ENCODE measurements at regions not wholly inside any gene's neighbourhood (a gene's known extent, or its start where the extent isn't known, plus 50 kb on each side); places are given as distances from the start of the nearest gene placed in this dataset.
A peak's percentile ranks its signal among the peaks of the same experiment; 100 is the strongest.

- Mint-ChIP-seq H3K27ac (ENCODE audit: unreplicated experiment) (no peak overlapping the region), H3K27me3 (ENCODE audit: insufficient read depth, unreplicated experiment) (peaks cover 12% of the 10 kb centered on the region), H3K36me3 (ENCODE audit: insufficient read depth, unreplicated experiment) (no peaks in the 10 kb centered on the region), H3K9me3 (ENCODE audit: unreplicated experiment) (no peaks in the 10 kb centered on the region), H3K4me3 (ENCODE audit: unreplicated experiment) (no peak overlapping the region), H3K4me1 (ENCODE audit: low read depth, unreplicated experiment) (peaks cover 20% of the 10 kb centered on the region)
- no peak overlapping the region for H3K4me3 ChIP-seq (ENCODE audit: low read depth, low read length)
- H3K36me3 ChIP-seq (ENCODE audit: control insufficient read depth, insufficient read depth, low read length): no peaks in the 10 kb centered on the region
- no peaks in the 10 kb centered on the region for H3K27me3 ChIP-seq (replicated peaks; ENCODE audit: control insufficient read depth, insufficient read depth, low read length)
- POLR2A ChIA-PET: no interaction called here
- no peaks in the 10 kb centered on the region for H3K9me3 ChIP-seq
- CTCF ChIA-PET: no interaction called here
- peaks cover 10% of the 10 kb centered on the region for H3K4me1 ChIP-seq
- BruUV-seq (replicated peaks): no TSS peak
- TF ChIP-seq CTCF (IDR thresholded peaks at IDR 0.05; ENCODE audit: insufficient read depth in 1 of 2, low read depth in 1 of 2, low read length in 1 of 2, severe bottlenecking in 1 of 2, unreplicated experiment in 1 of 2): no peak
- intact Hi-C loops (cut with micrococcal nuclease; ENCODE audit: unreplicated experiment): no loop called here
- peak in 1 of 2 experiments; percentile 35 for DNase-seq
Measured at GRCh38 chr20:57774111-57774880, 64.5 kb upstream of the PMEPA1 start.

GRCh38 chr20:57773059-57773815 lies 63.4 kb upstream of the PMEPA1 start:
- H3K27me3 ChIP-seq (replicated peaks; ENCODE audit: control insufficient read depth, insufficient read depth, low read length): no peaks in the 10 kb centered on the region
- no peaks in the 10 kb centered on the region; the same call in 1 of the 2 replicates for H3K4me1 ChIP-seq
- CTCF ChIA-PET: no interaction called here
- Mint-ChIP-seq H3K4me3 (ENCODE audit: unreplicated experiment) (no peak overlapping the region), H3K27me3 (ENCODE audit: insufficient read depth, unreplicated experiment) (peaks cover 12% of the 10 kb centered on the region), H3K9me3 (ENCODE audit: unreplicated experiment) (no peaks in the 10 kb centered on the region), H3K27ac (ENCODE audit: unreplicated experiment) (no peak overlapping the region), H3K36me3 (ENCODE audit: insufficient read depth, unreplicated experiment) (no peaks in the 10 kb centered on the region), H3K4me1 (ENCODE audit: low read depth, unreplicated experiment) (peaks cover 9% of the 10 kb centered on the region)
- H3K36me3 ChIP-seq (ENCODE audit: control insufficient read depth, insufficient read depth, low read length): no peaks in the 10 kb centered on the region
- intact Hi-C loops (cut with micrococcal nuclease; ENCODE audit: unreplicated experiment): no loop called here
- H3K4me3 ChIP-seq (ENCODE audit: low read depth, low read length): no peak overlapping the region
- no TSS peak for BruUV-seq (replicated peaks)
- POLR2A ChIA-PET: no interaction called here
- TF ChIP-seq CTCF (IDR thresholded peaks at IDR 0.05; ENCODE audit: insufficient read depth in 1 of 2, low read depth in 1 of 2, low read length in 1 of 2, severe bottlenecking in 1 of 2, unreplicated experiment in 1 of 2): no peak
- peak in 1 of 2 experiments; percentile 23 for DNase-seq
- H3K9me3 ChIP-seq: no peaks in the 10 kb centered on the region

GRCh38 chr20:57772349-57772964 lies 62.6 kb upstream of the PMEPA1 start:
- no peak for TF ChIP-seq CTCF (IDR thresholded peaks at IDR 0.05; ENCODE audit: insufficient read depth in 1 of 2, low read depth in 1 of 2, low read length in 1 of 2, severe bottlenecking in 1 of 2, unreplicated experiment in 1 of 2)
- intact Hi-C loops (cut with micrococcal nuclease; ENCODE audit: unreplicated experiment): no loop called here
- Mint-ChIP-seq H3K9me3 (ENCODE audit: unreplicated experiment) (no peaks in the 10 kb centered on the region), H3K27ac (ENCODE audit: unreplicated experiment) (no peak overlapping the region), H3K36me3 (ENCODE audit: insufficient read depth, unreplicated experiment) (no peaks in the 10 kb centered on the region), H3K27me3 (ENCODE audit: insufficient read depth, unreplicated experiment) (peaks cover 14% of the 10 kb centered on the region), H3K4me1 (ENCODE audit: low read depth, unreplicated experiment) (peaks cover 8% of the 10 kb centered on the region), H3K4me3 (ENCODE audit: unreplicated experiment) (no peak overlapping the region)
- ChIA-PET CTCF (no interaction called here), POLR2A (no interaction called here)
- H3K27me3 ChIP-seq (replicated peaks; ENCODE audit: control insufficient read depth, insufficient read depth, low read length): no peaks in the 10 kb centered on the region
- no peak overlapping the region for H3K4me3 ChIP-seq (ENCODE audit: low read depth, low read length)
- no peaks in the 10 kb centered on the region for H3K9me3 ChIP-seq
- H3K36me3 ChIP-seq (ENCODE audit: control insufficient read depth, insufficient read depth, low read length): no peaks in the 10 kb centered on the region
- no TSS peak for BruUV-seq (replicated peaks)
- H3K4me1 ChIP-seq: no peaks in the 10 kb centered on the region; the same call in 1 of the 2 replicates
- DNase-seq: peak in 1 of 2 experiments; percentile 48
